ENCODE measurements at regions not wholly inside any gene's neighbourhood (a gene's known extent, or its start where the extent isn't known, plus 50 kb on each side); places are given as distances from the start of the nearest gene placed in this dataset.
"Not testable (repeated sequence)": the region's sequence is repeated elsewhere in the genome, so short reads cannot be mapped to it uniquely, and the experiment has no call there.

- TF ChIP-seq CTCF (IDR thresholded peaks at IDR 0.05 in 4 of 5, conservative IDR thresholded peaks at IDR 0.05 in 1 of 5); POLR2A (IDR thresholded peaks at IDR 0.05): not testable (repeated sequence)
Measured at GRCh38 chr2:31757351-31757750, 176.6 kb upstream of the SRD5A2 start.
